ENCODE measurements at regions not wholly inside any gene's neighbourhood (a gene's known extent, or its start where the extent isn't known, plus 50 kb on each side); places are given as distances from the start of the nearest gene placed in this dataset.
A peak's percentile ranks its signal among the peaks of the same experiment; 100 is the strongest.
"Not testable (repeated sequence)": the region's sequence is repeated elsewhere in the genome, so short reads cannot be mapped to it uniquely, and the experiment has no call there.

DNA sequence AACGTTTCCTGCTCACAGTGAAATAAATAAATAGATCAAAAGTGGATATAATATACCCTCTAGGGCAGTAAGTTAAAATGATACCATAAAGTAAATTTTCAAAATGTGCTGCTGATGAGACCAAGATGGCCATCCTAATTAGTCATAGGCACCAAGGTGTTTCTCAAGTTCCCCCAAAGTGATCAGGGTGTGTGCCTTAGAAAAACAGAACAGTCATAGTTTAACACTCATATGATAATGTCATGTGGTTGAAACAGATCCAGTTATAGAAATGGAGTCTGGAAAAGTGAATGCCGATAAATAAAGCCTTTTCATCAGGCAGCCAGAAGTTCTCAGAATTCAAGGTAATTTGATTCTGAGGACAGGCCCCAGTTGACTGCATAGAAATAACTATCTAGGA is 161.5 kb upstream of the CDKN2B start:
- no peaks in the 10 kb centered on the region for H3K36me3 Mint-ChIP-seq (ENCODE audit: low read depth)
- peaks cover 15% of the 10 kb centered on the region for H3K27me3 Mint-ChIP-seq
- no peak overlapping the region for H3K27ac Mint-ChIP-seq
- H3K4me1 Mint-ChIP-seq: peaks cover 3% of the 10 kb centered on the region
- H3K4me3 Mint-ChIP-seq: no peak overlapping the region
- no peak for DNase-seq
- no peaks in the 10 kb centered on the region for H3K9me3 Mint-ChIP-seq
- CTCF ChIA-PET: no interaction called here
- POLR2A ChIA-PET: no interaction called here

GRCh38 chr9:22170990-22171670 is 162.0 kb upstream of the CDKN2B start:
- Mint-ChIP-seq H3K4me3 (no peak overlapping the region), H3K27me3 (peaks cover 11% of the 10 kb centered on the region), H3K4me1 (peaks cover 8% of the 10 kb centered on the region), H3K9me3 (no peaks in the 10 kb centered on the region), H3K36me3 (ENCODE audit: low read depth) (peaks cover 2% of the 10 kb centered on the region), H3K27ac (no peak overlapping the region)
- ChIA-PET CTCF (no interaction called here), POLR2A (no interaction called here)
- no peak for DNase-seq

DNA sequence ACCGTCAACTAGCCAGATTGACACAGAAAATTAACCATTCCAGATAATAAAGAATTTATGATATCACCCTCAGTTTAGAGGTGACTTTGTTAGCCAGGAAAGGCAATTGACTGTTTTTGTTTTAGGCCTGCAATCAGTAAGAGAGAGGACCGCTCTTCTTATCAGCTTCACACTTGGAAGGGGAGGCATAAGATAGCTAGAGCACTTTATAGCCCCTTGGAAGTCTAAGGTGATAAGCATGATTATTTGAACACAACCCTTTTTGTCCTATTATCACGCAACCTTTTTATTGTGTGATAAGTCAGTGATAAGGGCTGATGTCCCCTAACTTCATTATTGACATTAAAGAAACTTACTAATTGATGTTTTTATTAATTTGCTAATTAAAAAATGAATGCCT is 162.6 kb upstream of the CDKN2B start:
- peaks cover 13% of the 10 kb centered on the region for H3K4me1 Mint-ChIP-seq
- POLR2A ChIA-PET: no interaction called here

GRCh38 chr9:22173908-22174307 is 164.8 kb upstream of the CDKN2B start:
- Mint-ChIP-seq H3K36me3 (ENCODE audit: low read depth) (peaks cover 7% of the 10 kb centered on the region), H3K27me3 (peaks cover 12% of the 10 kb centered on the region), H3K9me3 (peaks cover 3% of the 10 kb centered on the region), H3K27ac (no peak overlapping the region), H3K4me1 (peaks cover 13% of the 10 kb centered on the region), H3K4me3 (no peak overlapping the region)
- no peak for DNase-seq
- POLR2A ChIA-PET: no interaction called here
- CTCF ChIA-PET: no interaction called here

More for the DNA sequence above, 162.6 kb upstream of the CDKN2B start:
- CTCF ChIA-PET: no interaction called here
- H3K4me3 Mint-ChIP-seq: no peak overlapping the region
- no peaks in the 10 kb centered on the region for H3K9me3 Mint-ChIP-seq
- no peak overlapping the region for H3K27ac Mint-ChIP-seq
- H3K36me3 Mint-ChIP-seq (ENCODE audit: low read depth): peaks cover 5% of the 10 kb centered on the region
- peaks cover 11% of the 10 kb centered on the region for H3K27me3 Mint-ChIP-seq
- DNase-seq: no peak

DNA sequence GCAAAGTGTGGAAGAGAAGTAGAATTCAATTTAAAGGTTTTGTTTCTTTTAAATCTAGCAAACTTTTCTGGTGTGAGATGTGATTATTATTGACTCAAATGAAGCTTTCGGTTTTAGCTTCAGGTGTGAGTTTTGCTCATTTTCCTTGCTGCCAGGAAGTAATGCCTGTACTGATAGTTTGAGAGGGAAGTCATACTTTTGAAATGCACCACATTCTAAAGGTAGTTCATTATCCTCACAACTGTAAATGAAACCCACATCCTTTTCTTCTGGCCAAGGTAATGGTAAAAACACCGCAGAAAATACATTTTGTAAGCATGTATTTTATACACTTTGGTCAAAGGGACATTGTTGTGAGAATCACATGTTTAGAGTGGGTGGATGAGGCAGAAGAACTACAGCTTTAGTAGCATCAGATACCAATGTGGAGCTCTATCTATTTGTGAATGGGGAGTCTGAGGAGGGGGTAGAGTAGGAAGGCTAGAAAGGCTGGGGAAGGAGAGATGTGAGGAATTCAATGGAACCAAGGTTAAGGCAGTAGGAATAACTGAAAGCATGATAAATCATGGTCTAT is 167.0 kb upstream of the CDKN2B start:
- Mint-ChIP-seq H3K36me3 (ENCODE audit: low read depth) (peaks cover 7% of the 10 kb centered on the region), H3K27ac (peak overlapping the region; percentile 40), H3K4me1 (peaks cover 13% of the 10 kb centered on the region), H3K27me3 (peaks cover 26% of the 10 kb centered on the region), H3K9me3 (peaks cover 3% of the 10 kb centered on the region), H3K4me3 (no peak overlapping the region)
- ChIA-PET POLR2A (interaction anchor here (0.8 to 1.8 kb wide), 4 partner anchors 11 to 126 kb away, joined by 3 to 4 read pairs (median 4); no protein-coding TSS in a partner anchor), CTCF (interaction anchor here (0.6 kb wide), 1 partner anchor 38 kb away, joined by 5 read pairs; no protein-coding TSS in a partner anchor)
- DNase-seq: no peak

DNA sequence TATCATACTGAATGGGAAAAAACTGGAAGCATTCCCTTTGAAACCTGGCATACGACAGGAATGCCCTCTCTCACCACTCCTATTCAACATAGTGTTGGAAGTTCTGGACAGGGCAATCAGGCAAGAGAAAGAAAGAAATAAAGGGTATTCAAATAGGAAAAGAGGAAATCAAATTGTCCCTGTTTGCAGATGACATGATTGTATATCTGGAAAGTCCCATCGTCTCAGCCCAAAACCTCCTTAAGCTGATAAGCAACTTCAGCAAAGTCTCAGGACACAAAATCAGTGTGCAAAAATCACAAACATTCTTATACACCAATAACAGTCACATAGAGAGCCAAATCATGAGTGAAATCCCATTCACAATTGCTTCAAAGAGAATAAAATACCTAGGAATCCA is 171.9 kb upstream of the CDKN2B start:
- H3K4me1 Mint-ChIP-seq; POLR2A ChIA-PET; H3K27ac Mint-ChIP-seq; H3K4me3 Mint-ChIP-seq; H3K9me3 Mint-ChIP-seq; CTCF ChIA-PET; H3K36me3 Mint-ChIP-seq (ENCODE audit: low read depth); DNase-seq: not testable (repeated sequence)
- H3K27me3 Mint-ChIP-seq: peaks cover 32% of the 10 kb centered on the region

GRCh38 chr9:22189471-22189870 is 180.4 kb upstream of the CDKN2B start:
- H3K36me3 Mint-ChIP-seq (ENCODE audit: low read depth): no peaks in the 10 kb centered on the region
- H3K27me3 Mint-ChIP-seq: peaks cover 51% of the 10 kb centered on the region
- H3K9me3 Mint-ChIP-seq: no peaks in the 10 kb centered on the region
- ChIA-PET CTCF (no interaction called here), POLR2A (no interaction called here)
- no peaks in the 10 kb centered on the region for H3K4me1 Mint-ChIP-seq
- no peak overlapping the region for H3K27ac Mint-ChIP-seq
- no peak overlapping the region for H3K4me3 Mint-ChIP-seq
- DNase-seq: no peak

GRCh38 chr9:22197000-22197399 is 187.9 kb upstream of the CDKN2B start:
- DNase-seq; H3K4me3 Mint-ChIP-seq; H3K36me3 Mint-ChIP-seq (ENCODE audit: low read depth); H3K27ac Mint-ChIP-seq; CTCF ChIA-PET; H3K9me3 Mint-ChIP-seq; POLR2A ChIA-PET; H3K4me1 Mint-ChIP-seq: not testable (repeated sequence)
- peaks cover 46% of the 10 kb centered on the region for H3K27me3 Mint-ChIP-seq

DNA sequence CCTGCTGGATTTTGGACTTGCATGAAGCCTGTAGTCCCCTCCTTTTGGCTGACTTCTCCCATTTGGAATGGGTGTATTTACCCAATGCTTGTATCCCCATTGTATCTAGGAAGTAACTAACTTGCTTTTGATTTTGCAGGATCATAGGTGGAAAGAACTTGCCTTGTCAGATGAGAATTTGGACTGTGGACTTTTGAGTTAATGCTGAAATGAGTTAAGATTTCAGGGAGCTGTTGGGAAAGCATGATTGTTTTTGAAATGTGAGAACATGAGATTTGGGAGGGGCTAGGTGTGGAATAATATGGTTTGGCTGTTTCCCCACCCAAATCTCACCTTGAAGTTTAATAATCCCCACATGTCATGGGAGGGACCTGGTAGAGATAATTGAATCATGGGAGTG is 189.6 kb upstream of the CDKN2B start:
- ChIA-PET POLR2A (no interaction called here), CTCF (no interaction called here)
- Mint-ChIP-seq H3K27ac (no peak overlapping the region), H3K36me3 (ENCODE audit: low read depth) (no peaks in the 10 kb centered on the region), H3K4me3 (no peak overlapping the region), H3K9me3 (no peaks in the 10 kb centered on the region), H3K4me1 (peaks cover 5% of the 10 kb centered on the region), H3K27me3 (peaks cover 49% of the 10 kb centered on the region)
- no peak for DNase-seq

DNA sequence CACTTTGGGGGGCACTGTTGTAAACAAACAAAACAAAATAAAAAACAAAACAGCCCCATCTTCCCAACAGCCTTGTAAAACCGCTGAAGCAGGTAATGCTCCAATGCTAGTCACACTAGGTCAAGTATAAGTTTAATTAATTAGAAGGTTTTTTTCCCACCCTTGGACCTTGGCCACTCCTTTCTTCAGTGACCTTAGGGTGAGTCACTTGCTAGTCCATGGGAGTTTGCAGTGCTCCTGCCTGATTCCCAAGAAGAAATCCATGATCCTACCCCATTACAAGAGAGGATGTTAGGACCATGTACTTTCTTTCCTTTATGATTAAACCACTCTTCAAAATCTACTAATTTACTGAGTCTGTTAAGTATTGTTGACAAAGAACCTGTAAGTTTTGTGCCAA is 192.2 kb upstream of the CDKN2B start:
- Mint-ChIP-seq H3K9me3 (no peaks in the 10 kb centered on the region), H3K4me1 (peaks cover 5% of the 10 kb centered on the region), H3K27me3 (peaks cover 30% of the 10 kb centered on the region), H3K27ac (no peak overlapping the region), H3K4me3 (no peak overlapping the region), H3K36me3 (ENCODE audit: low read depth) (no peaks in the 10 kb centered on the region)
- no peak for DNase-seq
- ChIA-PET POLR2A (no interaction called here), CTCF (no interaction called here)

DNA sequence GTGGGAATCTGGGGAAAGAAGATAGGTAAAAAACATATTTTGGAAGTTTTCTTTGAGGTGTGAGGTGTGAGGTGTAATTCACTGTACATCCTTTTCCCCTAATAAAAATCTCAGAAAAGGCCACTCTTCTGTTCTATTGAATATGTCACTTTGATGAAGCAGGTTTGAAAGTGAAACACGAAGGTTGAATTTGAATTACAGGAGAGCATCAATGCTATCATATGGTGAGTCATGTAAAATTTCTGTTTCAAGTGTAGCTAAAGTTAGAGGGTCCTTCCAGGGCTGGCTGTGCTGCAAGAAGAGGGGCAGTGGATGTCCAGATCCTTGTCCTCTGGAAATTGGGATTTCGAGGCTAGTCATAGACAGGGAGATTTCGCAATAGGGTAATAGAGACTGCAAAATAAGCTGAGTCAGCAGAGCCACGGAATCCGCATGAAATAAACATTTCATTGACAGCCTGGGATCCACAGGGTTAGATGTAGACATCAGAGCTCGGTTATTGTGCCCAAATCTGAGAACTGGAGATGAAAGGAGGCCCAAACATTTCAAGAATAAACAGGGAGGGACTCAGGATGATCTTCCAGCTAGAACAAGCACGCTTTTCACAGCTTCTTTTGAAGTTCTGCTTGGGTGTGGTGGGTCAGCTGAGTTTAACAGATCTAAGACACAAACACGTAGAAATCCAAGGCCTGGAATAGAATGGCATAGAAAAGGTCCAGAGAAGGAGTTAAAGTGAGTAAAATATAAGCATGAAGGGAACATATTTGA is 194.4 kb upstream of the CDKN2B start:
- H3K4me3 Mint-ChIP-seq: no peak overlapping the region
- H3K4me1 Mint-ChIP-seq: peaks cover 8% of the 10 kb centered on the region
- peaks cover 21% of the 10 kb centered on the region for H3K27me3 Mint-ChIP-seq
- no peaks in the 10 kb centered on the region for H3K9me3 Mint-ChIP-seq
- ChIA-PET POLR2A (interaction anchor here (0.6 kb wide), 1 partner anchor 266 kb away, joined by 3 read pairs; no protein-coding TSS in a partner anchor), CTCF (no interaction called here)
- H3K27ac Mint-ChIP-seq: no peak overlapping the region
- no peaks in the 10 kb centered on the region for H3K36me3 Mint-ChIP-seq (ENCODE audit: low read depth)
- DNase-seq: no peak

- H3K4me3 Mint-ChIP-seq: no peak overlapping the region
Observed at GRCh38 chr9:22204240-22204639, 195.1 kb upstream of the CDKN2B start.

DNA sequence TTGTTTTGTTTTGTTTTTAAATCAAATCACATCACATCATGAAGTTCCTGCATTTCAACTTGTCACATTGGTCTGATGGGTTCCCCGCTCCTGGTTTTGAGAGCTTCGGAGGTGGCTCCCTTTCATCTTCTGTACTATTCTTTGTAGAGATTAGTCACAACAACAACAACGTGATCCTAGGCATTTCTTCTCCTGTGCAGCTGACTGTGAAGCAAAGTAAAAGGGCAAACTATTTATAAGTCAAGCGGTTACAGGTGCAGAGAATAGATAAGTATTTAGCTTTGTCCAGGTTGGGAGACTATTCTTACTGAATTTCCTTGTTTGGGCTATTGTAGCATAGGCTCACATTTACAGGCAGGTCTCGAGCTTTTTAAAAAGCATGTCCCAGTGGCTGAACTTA is 197.7 kb upstream of the CDKN2B start:
- Mint-ChIP-seq H3K4me1 (peaks cover 30% of the 10 kb centered on the region), H3K9me3 (no peaks in the 10 kb centered on the region), H3K4me3 (no peak overlapping the region), H3K27ac (no peak overlapping the region), H3K36me3 (ENCODE audit: low read depth) (no peaks in the 10 kb centered on the region), H3K27me3 (peaks cover 17% of the 10 kb centered on the region)
- no peak for DNase-seq
- CTCF ChIA-PET: no interaction called here
- POLR2A ChIA-PET: no interaction called here

More at GRCh38 chr9:22204240-22204639, 195.1 kb upstream of the CDKN2B start:
- no peak for DNase-seq
- no peaks in the 10 kb centered on the region for H3K36me3 Mint-ChIP-seq (ENCODE audit: low read depth)
- ChIA-PET CTCF (no interaction called here), POLR2A (no interaction called here)
- H3K27ac Mint-ChIP-seq: no peak overlapping the region
- peaks cover 15% of the 10 kb centered on the region for H3K4me1 Mint-ChIP-seq
- peaks cover 18% of the 10 kb centered on the region for H3K27me3 Mint-ChIP-seq
- H3K9me3 Mint-ChIP-seq: no peaks in the 10 kb centered on the region
